ENCODE measurements at regions not wholly inside any gene's neighbourhood (a gene's known extent, or its start where the extent isn't known, plus 50 kb on each side); places are given as distances from the start of the nearest gene placed in this dataset.

- TF ChIP-seq, protein P1, sequence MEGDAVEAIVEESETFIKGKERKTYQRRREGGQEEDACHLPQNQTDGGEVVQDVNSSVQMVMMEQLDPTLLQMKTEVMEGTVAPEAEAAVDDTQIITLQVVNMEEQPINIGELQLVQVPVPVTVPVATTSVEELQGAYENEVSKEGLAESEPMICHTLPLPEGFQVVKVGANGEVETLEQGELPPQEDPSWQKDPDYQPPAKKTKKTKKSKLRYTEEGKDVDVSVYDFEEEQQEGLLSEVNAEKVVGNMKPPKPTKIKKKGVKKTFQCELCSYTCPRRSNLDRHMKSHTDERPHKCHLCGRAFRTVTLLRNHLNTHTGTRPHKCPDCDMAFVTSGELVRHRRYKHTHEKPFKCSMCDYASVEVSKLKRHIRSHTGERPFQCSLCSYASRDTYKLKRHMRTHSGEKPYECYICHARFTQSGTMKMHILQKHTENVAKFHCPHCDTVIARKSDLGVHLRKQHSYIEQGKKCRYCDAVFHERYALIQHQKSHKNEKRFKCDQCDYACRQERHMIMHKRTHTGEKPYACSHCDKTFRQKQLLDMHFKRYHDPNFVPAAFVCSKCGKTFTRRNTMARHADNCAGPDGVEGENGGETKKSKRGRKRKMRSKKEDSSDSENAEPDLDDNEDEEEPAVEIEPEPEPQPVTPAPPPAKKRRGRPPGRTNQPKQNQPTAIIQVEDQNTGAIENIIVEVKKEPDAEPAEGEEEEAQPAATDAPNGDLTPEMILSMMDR (IDR thresholded peaks at IDR 0.05; ENCODE audit: control extremely low read depth, extremely low read depth): no peak
- H3K9me3 ChIP-seq (ENCODE audit: control insufficient read depth in 4 of 4, insufficient read depth in 3 of 4, low read length in 3 of 4): peaks cover 0 to 2% (median 0%) of the 10 kb centered on the region in 4 donors
- no peaks in the 10 kb centered on the region for H3K27me3 ChIP-seq (ENCODE audit: control insufficient read depth in 3 of 3, insufficient read depth in 3 of 3, low read length in 2 of 3)
- no peaks in the 10 kb centered on the region for H3K4me1 ChIP-seq (ENCODE audit: control insufficient read depth in 5 of 5, insufficient read depth in 5 of 5, low read length in 5 of 5)
- no peak overlapping the region for H3K9ac ChIP-seq (ENCODE audit: insufficient read depth in 1 of 2, low read length in 2 of 2)
- H3K4me3 ChIP-seq: no peak overlapping the region
- H3K27ac ChIP-seq (ENCODE audit: low read depth in 1 of 2, low read length in 1 of 2): no peak overlapping the region
- DNase-seq: no peak
- ATAC-seq (ENCODE audit: insufficient read depth, low FRiP score): no peak
- 98% methylated on average over 4 of the region's 4 CpGs for WGBS, 2 donors
- no peaks in the 10 kb centered on the region for H3K36me3 ChIP-seq (ENCODE audit: control insufficient read depth in 4 of 4, insufficient read depth in 4 of 4, low read length in 4 of 4)
These were observed 135.7 kb downstream of the ADSS2 start for GRCh38 chr1:244315996-244316395.

- DNase-seq (no peak), ATAC-seq (ENCODE audit: insufficient read depth, low FRiP score) (no peak)
- WGBS, 2 donors: 92 to 95% methylated on average over 6 of the region's 6 CpGs
- H3K4me1 ChIP-seq (ENCODE audit: control insufficient read depth in 5 of 5, insufficient read depth in 5 of 5, low read length in 5 of 5): no peaks in the 10 kb centered on the region
- TF ChIP-seq, protein P1 (IDR thresholded peaks at IDR 0.05; ENCODE audit: control extremely low read depth, extremely low read depth): no peak
- no peaks in the 10 kb centered on the region for H3K27me3 ChIP-seq (ENCODE audit: control insufficient read depth in 3 of 3, insufficient read depth in 3 of 3, low read length in 2 of 3)
- peaks cover 0 to 2% (median 0%) of the 10 kb centered on the region in 4 donors for H3K9me3 ChIP-seq (ENCODE audit: control insufficient read depth in 4 of 4, insufficient read depth in 3 of 4, low read length in 3 of 4)
- no peak overlapping the region for H3K4me3 ChIP-seq
- no peaks in the 10 kb centered on the region for H3K36me3 ChIP-seq (ENCODE audit: control insufficient read depth in 4 of 4, insufficient read depth in 4 of 4, low read length in 4 of 4)
- H3K9ac ChIP-seq (ENCODE audit: insufficient read depth in 1 of 2, low read length in 2 of 2): no peak overlapping the region
- no peak overlapping the region for H3K27ac ChIP-seq (ENCODE audit: low read depth in 1 of 2, low read length in 1 of 2)
These were observed 135.3 kb downstream of the ADSS2 start for GRCh38 chr1:244316407-244316806.

DNA sequence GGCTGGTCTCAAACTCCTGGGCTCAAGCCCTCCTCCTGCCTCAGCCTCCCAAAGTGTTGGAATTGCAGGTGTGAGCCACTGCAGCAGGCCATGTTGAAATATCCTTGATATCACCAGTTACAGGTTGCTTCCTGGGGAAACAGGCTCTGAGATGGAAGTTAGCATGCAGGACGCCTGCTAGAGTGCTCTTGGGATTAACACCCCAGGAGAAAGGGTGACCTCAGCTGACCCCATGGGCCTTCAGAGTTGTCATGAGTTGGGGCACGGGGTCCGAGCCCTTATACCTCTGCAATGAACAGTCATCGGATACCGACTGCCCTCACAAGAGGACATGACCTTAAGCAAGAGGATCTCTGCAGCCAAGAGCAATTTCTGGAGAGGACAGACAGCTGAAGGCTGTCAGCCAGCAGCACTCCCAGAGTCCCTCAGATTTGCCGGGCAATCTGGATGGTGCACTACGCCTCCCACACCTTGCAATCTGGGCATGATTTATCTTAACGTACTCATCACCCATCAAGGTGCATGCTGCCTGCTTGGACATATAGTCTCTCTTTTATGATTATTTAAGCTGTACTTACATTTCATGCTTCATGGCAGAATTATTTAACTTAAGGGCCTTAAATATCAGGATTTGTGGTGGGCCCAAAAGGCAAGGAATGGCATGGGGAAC lies 134.6 kb downstream of the ADSS2 start:
- ATAC-seq (ENCODE audit: insufficient read depth, low FRiP score): no peak
- DNase-seq: no peak
- H3K4me3 ChIP-seq: no peak overlapping the region
- WGBS, 2 donors: 57 to 70% methylated on average over 8 of the region's 8 CpGs
- H3K9ac ChIP-seq (ENCODE audit: insufficient read depth in 1 of 2, low read length in 2 of 2): no peak overlapping the region
- no peaks in the 10 kb centered on the region for H3K36me3 ChIP-seq (ENCODE audit: control insufficient read depth in 4 of 4, insufficient read depth in 4 of 4, low read length in 4 of 4)
- H3K27ac ChIP-seq (ENCODE audit: low read depth in 1 of 2, low read length in 1 of 2): no peak overlapping the region
- TF ChIP-seq, protein P1 (IDR thresholded peaks at IDR 0.05; ENCODE audit: control extremely low read depth, extremely low read depth): no peak
- H3K27me3 ChIP-seq (ENCODE audit: control insufficient read depth in 3 of 3, insufficient read depth in 3 of 3, low read length in 2 of 3): no peaks in the 10 kb centered on the region
- peaks cover 0 to 2% (median 0%) of the 10 kb centered on the region in 4 donors for H3K9me3 ChIP-seq (ENCODE audit: control insufficient read depth in 4 of 4, insufficient read depth in 3 of 4, low read length in 3 of 4)
- peaks cover 0 to 1% (median 0%) of the 10 kb centered on the region in 5 donors for H3K4me1 ChIP-seq (ENCODE audit: control insufficient read depth in 5 of 5, insufficient read depth in 5 of 5, low read length in 5 of 5)

DNA sequence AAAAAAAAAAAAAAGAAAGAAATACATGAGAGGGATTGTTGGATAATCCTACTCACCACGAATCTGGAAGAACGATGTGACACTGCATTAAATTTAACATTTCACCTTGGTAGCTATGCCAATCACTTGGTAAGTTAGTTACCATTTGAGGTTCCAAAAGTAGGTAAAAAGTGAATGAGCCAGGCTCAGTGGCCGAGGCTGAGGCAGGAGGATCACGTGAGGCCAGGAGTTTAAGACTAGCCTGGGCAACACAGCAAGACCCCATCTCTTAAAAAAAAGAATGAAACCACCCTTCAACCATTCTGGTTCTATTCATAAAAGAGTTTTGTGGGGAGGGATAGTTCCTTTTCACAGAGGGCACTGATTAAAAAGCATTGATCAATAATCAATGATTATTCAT lies 133.6 kb downstream of the ADSS2 start:
- Histone ChIP-seq H3K9me3 (ENCODE audit: control insufficient read depth in 4 of 4, insufficient read depth in 3 of 4, low read length in 3 of 4) (peaks cover 0 to 2% (median 0%) of the 10 kb centered on the region in 4 donors), H3K27ac (ENCODE audit: low read depth in 1 of 2, low read length in 1 of 2) (no peak overlapping the region)

More for the DNA sequence above, 133.6 kb downstream of the ADSS2 start:
- H3K9ac ChIP-seq (ENCODE audit: insufficient read depth in 1 of 2, low read length in 2 of 2): no peak overlapping the region
- 98 to 99% methylated on average over 4 of the region's 4 CpGs for WGBS, 2 donors
- DNase-seq (no peak), ATAC-seq (ENCODE audit: insufficient read depth, low FRiP score) (no peak)
- H3K27me3 ChIP-seq (ENCODE audit: control insufficient read depth in 3 of 3, insufficient read depth in 3 of 3, low read length in 2 of 3): no peaks in the 10 kb centered on the region
- H3K36me3 ChIP-seq (ENCODE audit: control insufficient read depth in 4 of 4, insufficient read depth in 4 of 4, low read length in 4 of 4): no peaks in the 10 kb centered on the region
- TF ChIP-seq, protein P1 (IDR thresholded peaks at IDR 0.05; ENCODE audit: control extremely low read depth, extremely low read depth): no peak
- H3K4me1 ChIP-seq (ENCODE audit: control insufficient read depth in 5 of 5, insufficient read depth in 5 of 5, low read length in 5 of 5): peaks cover 0 to 9% (median 3%) of the 10 kb centered on the region in 5 donors
- no peak overlapping the region for H3K4me3 ChIP-seq

Data from lung (tissue), 11 donors.